ENCODE measurements at regions not wholly inside any gene's neighbourhood (a gene's known extent, or its start where the extent isn't known, plus 50 kb on each side); places are given as distances from the start of the nearest gene placed in this dataset.
"Not testable (repeated sequence)": the region's sequence is repeated elsewhere in the genome, so short reads cannot be mapped to it uniquely, and the experiment has no call there.

DNA sequence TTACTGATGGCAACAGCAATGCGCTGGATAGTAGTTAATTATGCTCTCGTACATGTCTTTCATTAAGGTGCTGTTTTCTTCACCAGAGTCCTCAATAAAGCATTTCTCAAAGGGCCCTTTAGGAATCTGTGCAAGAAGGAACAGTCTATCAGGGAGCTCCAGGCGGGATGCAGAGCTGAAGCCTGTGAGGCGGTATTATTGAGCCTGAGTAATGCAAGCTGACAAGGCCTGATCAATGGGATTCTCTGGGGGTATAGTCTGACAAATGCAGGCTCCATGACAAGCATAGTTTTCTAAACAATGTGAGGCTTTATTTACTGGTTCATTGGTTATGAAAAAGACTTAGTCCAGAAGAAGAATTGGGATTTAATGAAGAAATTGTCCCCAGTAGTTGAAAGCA is 530.9 kb upstream of the CBLB start:
- DNase-seq (ENCODE audit: low read depth) = no peak

- no peak for DNase-seq (ENCODE audit: low read depth)
These were observed 533.1 kb upstream of the CBLB start for GRCh38 chr3:106401666-106402490.

DNA sequence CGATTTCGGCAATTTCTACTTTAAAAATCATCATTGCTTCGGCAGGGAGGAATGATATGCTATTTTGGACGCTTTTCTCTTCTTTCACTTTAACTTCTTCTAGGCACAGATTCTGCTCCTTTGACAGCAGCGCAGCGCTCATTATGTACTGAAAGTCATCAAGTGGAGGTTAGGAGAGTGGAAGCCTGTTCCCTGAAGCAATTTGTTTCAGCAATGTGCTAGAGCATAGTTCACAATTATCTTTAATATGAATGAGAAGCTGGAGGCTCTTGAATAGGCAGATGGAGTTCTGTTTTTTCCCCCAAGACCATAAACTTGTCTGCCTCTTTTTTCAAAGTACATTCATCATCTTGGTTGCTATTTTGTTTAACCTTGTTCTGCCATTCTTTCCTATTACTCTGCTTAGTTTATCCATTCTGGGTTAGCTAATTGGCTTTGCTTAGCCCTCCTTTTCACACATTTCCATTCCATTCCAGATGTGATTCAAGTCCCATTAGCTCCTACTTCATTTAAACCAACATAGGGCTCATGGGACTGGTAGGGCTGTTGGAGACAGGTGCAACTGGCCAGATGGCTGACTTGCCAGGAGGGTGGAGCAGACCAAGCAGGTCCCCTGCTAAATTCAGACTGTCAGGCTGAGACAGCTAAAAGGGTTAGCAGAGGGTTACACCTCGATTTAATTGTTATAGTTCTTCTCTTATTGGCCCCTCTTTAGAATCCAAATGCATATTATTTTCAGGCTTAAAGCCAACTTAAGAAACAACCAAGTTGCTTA is 534.7 kb upstream of the CBLB start:
- no peak for DNase-seq (ENCODE audit: low read depth)

DNA sequence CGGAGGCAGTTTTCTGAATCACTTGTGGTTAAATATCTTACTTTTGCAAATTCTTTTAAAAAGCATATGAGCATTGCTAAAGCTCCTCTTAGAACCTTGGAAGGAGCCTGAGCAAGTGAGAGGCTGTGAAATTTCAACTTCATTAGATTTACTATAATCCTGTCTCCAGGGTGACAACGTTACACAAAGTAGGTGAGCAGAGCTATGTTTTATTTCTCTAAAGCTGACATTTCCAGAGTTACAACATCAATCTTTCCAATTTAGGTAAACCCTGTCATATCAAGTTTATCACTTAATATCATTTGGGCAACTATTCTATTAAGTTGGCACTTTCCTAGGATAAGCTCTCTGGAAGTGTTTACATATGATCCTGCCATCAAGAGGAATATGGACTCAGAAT is 544.9 kb upstream of the CBLB start:
- DNase-seq (ENCODE audit: low read depth) = no peak

GRCh38 chr3:106420628-106421027 is 551.8 kb upstream of the CBLB start:
- no peak for DNase-seq (ENCODE audit: low read depth)

GRCh38 chr3:106421426-106421825 is 552.6 kb upstream of the CBLB start:
- DNase-seq (ENCODE audit: low read depth) = no peak

DNA sequence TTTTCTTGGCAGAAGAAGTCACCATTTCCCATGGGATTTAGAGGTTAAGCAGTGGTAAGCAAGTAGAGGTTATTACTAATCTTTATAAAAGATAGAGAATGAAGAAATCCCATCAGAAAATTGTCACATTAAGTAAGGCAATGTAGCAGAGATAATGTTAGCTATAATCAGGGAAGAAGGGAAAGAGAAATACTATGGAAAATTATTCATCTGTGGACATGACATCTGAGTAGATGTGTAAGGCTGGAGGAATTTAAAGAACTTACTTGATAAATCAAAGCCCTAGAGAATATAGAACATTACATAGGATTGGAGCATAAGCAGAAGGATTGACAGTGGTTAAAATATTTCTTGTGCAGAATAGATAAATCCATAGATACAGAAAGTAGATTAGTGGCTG is 553.1 kb upstream of the CBLB start:
- no peak for DNase-seq (ENCODE audit: low read depth)

DNA sequence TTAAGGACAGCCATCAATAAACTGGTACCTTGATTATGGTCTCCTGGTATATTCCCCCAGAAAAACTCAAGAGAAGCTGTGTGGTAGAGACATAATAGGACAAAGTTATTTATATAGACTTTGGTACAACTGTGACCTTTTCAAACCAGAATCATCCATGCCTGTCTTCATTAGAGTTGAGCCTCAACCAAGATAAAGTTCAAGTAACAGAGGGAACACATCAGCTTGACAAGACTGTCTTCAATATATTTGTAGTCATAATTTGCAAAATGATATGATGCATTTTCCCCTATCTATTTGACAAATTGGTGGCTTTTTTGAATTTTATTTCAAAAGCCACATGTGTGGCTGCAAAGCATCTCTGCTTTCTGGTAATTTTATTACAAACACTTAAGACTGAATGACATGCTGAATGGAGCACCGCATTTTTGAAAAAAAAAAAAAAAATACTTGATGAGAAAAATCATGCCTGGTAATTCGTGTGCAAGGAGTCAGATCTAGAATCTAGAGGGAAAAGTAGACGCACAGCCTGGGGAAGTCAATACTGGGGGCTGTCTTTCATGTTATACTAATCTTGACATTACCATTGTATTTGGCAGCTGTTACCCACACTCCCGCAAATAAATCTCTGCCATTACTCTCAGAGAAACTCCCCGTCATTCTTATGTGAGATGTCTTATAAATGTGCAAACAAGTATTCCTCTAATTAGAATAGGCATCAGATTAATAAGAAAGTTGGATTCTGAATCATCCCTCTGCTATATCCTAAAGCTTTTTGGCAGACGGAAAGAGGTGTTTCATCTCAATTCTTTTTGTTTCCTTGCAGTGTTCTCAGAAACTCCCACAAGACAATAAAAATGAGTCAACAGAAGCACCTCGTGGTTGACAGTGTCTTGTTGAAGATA is 554.8 kb upstream of the CBLB start:
- DNase-seq (ENCODE audit: low read depth) = no peak

GRCh38 chr3:106425026-106425425 is 556.2 kb upstream of the CBLB start:
- DNase-seq (ENCODE audit: low read depth) = no peak

DNA sequence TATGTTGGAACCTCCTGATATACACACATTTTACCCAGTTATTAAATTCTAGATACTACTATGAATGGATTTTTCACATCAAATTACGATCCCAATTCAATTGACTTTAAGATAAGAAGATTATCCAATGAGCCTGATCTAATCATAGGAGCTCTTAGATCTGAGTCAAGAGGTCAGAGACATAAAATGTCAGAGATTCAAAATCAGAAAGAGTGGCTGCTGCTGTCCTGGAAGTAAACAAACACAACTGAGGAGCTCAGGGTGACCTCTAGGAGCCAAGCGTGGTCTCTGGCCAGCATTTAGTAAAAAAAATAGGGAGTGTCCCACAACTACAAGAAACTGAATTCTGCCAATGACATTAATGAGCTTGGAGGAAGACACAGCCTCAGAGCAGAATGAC is 557.1 kb upstream of the CBLB start:
- no peak for DNase-seq (ENCODE audit: low read depth)

DNA sequence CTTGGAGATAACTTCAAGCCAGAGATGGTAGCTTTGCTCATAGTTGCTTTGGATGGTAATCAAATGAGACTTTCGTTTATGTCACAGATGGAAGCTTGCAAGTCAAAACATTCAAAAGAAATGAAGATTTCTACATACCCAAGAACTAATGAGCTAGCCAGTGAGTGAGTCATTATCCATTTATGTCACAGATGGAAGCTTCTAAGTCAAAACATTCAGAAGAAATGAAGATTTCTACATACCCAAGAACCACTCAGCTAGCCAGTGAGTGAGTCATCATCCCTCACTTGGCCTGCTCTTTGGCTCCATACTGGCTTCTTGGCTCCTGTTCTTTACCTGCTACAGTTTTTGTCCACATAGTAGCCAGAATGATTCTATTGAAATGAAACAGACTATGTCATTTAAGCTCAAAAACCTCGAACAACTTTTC is 559.8 kb upstream of the CBLB start:
- DNase-seq (ENCODE audit: low read depth) = no peak

GRCh38 chr3:106431721-106432120 is 562.9 kb upstream of the CBLB start:
- DNase-seq (ENCODE audit: low read depth) = no peak

GRCh38 chr3:106435899-106436453 is 567.2 kb upstream of the CBLB start:
- no peak for DNase-seq (ENCODE audit: low read depth)

- no peak for DNase-seq (ENCODE audit: low read depth)
These were observed 570.1 kb upstream of the CBLB start for GRCh38 chr3:106438887-106439286.

DNA sequence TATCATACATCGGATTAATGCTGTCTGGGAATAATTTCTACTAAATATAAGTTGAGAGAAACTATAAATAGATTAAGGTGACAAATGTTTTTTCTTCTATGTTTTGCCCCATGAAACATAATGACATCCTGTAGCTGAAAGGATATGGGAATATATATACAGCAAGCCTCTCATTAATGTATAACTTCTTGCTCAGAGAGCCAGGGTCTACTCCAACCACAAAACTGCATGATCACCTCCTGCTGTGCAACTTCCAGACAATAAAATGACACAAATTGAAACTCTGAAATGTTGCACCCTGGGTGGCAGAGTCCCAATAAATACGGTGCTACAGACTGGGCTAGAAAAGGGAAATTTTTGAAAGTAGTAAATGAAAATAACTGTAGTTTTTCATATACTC is 571.9 kb upstream of the CBLB start:
- no peak for DNase-seq (ENCODE audit: low read depth)

DNA sequence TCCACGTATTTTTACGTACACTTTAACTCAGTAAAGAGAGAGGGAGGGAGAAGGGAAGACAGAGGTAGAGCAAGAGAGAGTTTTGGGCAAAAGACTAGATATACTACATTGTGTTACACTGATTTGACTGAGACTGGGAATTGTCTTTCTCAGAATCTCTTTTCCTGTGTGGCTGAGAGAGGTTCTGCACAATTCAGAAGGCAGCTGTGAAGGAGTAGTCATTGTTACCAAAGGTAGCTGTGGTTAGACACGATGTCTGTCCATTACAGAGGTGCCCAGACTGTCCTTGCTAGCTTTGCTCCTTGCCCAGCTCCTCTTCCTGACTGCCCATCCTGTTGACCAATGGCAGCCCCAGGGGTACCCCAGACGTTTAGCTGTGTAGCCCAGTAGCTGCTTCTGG is 577.5 kb upstream of the CBLB start:
- DNase-seq (ENCODE audit: low read depth) = no peak

GRCh38 chr3:106447723-106448301 is 579.0 kb upstream of the CBLB start:
- no peak for DNase-seq (ENCODE audit: low read depth)

DNA sequence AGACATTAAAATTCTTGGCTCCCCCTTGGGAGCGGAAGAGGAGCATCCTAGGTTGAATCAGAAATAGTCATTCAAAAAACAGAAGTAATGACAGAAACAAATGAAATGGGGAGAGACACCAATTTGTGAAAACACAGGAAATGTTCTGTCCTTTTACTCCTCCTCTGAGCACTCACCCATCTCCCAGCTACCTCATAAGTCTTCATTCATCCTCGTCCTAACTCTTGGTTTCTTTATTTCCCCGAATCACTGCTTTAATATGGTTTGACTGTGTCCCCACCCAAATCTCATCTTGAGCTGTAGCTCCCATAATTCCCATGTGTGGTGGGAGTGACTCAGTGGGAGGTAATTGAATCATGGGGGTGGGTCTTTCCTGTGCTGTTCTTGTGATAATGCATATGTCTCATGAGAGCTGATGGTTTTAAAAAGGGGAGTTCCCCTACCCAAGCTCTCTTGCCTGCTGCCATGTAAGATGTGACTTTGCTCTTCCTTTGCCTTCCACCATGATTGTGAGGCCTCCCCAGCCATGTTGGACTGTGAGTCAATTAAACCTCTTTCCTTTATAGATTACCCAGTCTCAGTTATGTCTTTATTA is 579.7 kb upstream of the CBLB start:
- not testable (repeated sequence) for DNase-seq (ENCODE audit: low read depth)

- no peak for DNase-seq (ENCODE audit: low read depth)
These were observed 583.3 kb upstream of the CBLB start for GRCh38 chr3:106452096-106452495.

DNA sequence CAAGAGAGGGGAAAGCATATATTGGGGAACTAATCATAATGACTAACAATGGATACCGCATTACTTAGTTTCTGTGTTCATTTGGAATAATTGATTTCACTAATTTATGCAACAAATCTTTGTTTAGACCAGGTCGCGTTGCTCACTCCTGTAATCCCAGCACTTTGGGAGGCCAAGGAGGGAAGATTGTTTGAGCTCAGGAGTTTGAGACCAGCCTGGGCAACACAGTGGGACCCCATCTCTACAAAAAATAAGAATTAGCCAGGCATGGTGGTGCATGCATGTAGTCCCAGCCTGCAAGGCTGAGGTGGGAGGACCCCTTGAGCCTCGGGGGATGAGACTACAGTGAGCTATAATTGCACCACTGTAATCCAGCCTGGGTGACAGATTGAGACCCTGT is 585.7 kb upstream of the CBLB start:
- DNase-seq (ENCODE audit: low read depth) = no peak

Data from stimulated activated CD8-positive, alpha-beta memory T cell treated with anti-CD3 and anti-CD28 coated beads, Interleukin-15, amount 100 ng/mL, for 24 hours (primary cell).